HG02973 (cell line): ENCODE measurements at regions not wholly inside any gene's neighbourhood (a gene's known extent, or its start where the extent isn't known, plus 50 kb on each side); places are given as distances from the start of the nearest gene placed in this dataset.
A peak's percentile ranks its signal among the peaks of the same experiment; 100 is the strongest.

ENCODE experiments used
- ATAC-seq: cut with Tn5 transposase; IDR thresholded peaks from one replicate; pipeline ENCODE4 v1.9.1; 2021; ENCODE audit warnings: moderate library complexity; ENCODE audit not compliant: unreplicated experiment

GRCh38 chr9:119841016-119841415, 471.8 kb upstream of the BRINP1 start:
- no peak for ATAC-seq

- no peak for ATAC-seq
Observed at GRCh38 chr9:119839888-119840287, 470.7 kb upstream of the BRINP1 start.

- ATAC-seq, result no peak
Observed at GRCh38 chr9:119838210-119838609, 469.0 kb upstream of the BRINP1 start.

GRCh38 chr9:119836036-119836435, 466.8 kb upstream of the BRINP1 start:
- ATAC-seq, result no peak

GRCh38 chr9:119834064-119834620, 464.9 kb upstream of the BRINP1 start:
- ATAC-seq, result no peak

GRCh38 chr9:119831309-119831708, 462.1 kb upstream of the BRINP1 start:
- no peak for ATAC-seq

GRCh38 chr9:119829748-119830147, 460.5 kb upstream of the BRINP1 start:
- no peak for ATAC-seq

- no peak for ATAC-seq
Observed at GRCh38 chr9:119829186-119829585, 460.0 kb upstream of the BRINP1 start.

GRCh38 chr9:119827526-119827925, 458.3 kb upstream of the BRINP1 start:
- ATAC-seq, result no peak

GRCh38 chr9:119827126-119827525, 457.9 kb upstream of the BRINP1 start:
- ATAC-seq, result no peak

GRCh38 chr9:119818726-119819435, 449.6 kb upstream of the BRINP1 start:
- no peak for ATAC-seq

GRCh38 chr9:119810645-119811429, 441.6 kb upstream of the BRINP1 start:
- ATAC-seq, result no peak

GRCh38 chr9:119803679-119804078, 434.4 kb upstream of the BRINP1 start:
- ATAC-seq, result no peak

- no peak for ATAC-seq
Observed at GRCh38 chr9:119802621-119803020, 433.4 kb upstream of the BRINP1 start.

- no peak for ATAC-seq
Observed at GRCh38 chr9:119802133-119802532, 432.9 kb upstream of the BRINP1 start.

- no peak for ATAC-seq
Observed at GRCh38 chr9:119801311-119801710, 432.1 kb upstream of the BRINP1 start.

GRCh38 chr9:119795395-119795794, 426.2 kb upstream of the BRINP1 start:
- no peak for ATAC-seq

GRCh38 chr9:119794836-119795235, 425.6 kb upstream of the BRINP1 start:
- no peak for ATAC-seq

GRCh38 chr9:119793218-119793617, 424.0 kb upstream of the BRINP1 start:
- ATAC-seq, result no peak

GRCh38 chr9:119792242-119792641, 423.0 kb upstream of the BRINP1 start:
- peak; percentile 65 for ATAC-seq

GRCh38 chr9:119789987-119790386, 420.8 kb upstream of the BRINP1 start:
- ATAC-seq, result no peak

- no peak for ATAC-seq
Observed at GRCh38 chr9:119788921-119789320, 419.7 kb upstream of the BRINP1 start.
